ENCODE measurements at regions not wholly inside any gene's neighbourhood (a gene's known extent, or its start where the extent isn't known, plus 50 kb on each side); places are given as distances from the start of the nearest gene placed in this dataset.

GRCh38 chr1:214141486-214141885, 139.5 kb upstream of the SMYD2 start:
- TF ChIP-seq FOXK2 (IDR thresholded peaks at IDR 0.05) (no peak), L3MBTL2 (conservative IDR thresholded peaks at IDR 0.05) (no peak), SUZ12 (IDR thresholded peaks at IDR 0.05) (no peak), TARDBP (IDR thresholded peaks at IDR 0.05) (no peak), FOXA1 (IDR thresholded peaks at IDR 0.05) (no peak), SP1 (IDR thresholded peaks at IDR 0.05) (no peak), ELF4 (IDR thresholded peaks at IDR 0.05) (no peak), FOXM1 (IDR thresholded peaks at IDR 0.05; ENCODE audit: borderline replicate concordance) (no peak), HDGF (IDR thresholded peaks at IDR 0.05; ENCODE audit: borderline replicate concordance) (no peak), LEF1 (IDR thresholded peaks at IDR 0.05; ENCODE audit: borderline replicate concordance) (no peak), BHLHE40 (IDR thresholded peaks at IDR 0.05; ENCODE audit: borderline replicate concordance) (no peak), PKNOX1 (IDR thresholded peaks at IDR 0.05) (no peak), ARNT (IDR thresholded peaks at IDR 0.05) (no peak), ZNF384 (IDR thresholded peaks at IDR 0.05) (no peak)
